ENCODE measurements at regions not wholly inside any gene's neighbourhood (a gene's known extent, or its start where the extent isn't known, plus 50 kb on each side); places are given as distances from the start of the nearest gene placed in this dataset.

DNA sequence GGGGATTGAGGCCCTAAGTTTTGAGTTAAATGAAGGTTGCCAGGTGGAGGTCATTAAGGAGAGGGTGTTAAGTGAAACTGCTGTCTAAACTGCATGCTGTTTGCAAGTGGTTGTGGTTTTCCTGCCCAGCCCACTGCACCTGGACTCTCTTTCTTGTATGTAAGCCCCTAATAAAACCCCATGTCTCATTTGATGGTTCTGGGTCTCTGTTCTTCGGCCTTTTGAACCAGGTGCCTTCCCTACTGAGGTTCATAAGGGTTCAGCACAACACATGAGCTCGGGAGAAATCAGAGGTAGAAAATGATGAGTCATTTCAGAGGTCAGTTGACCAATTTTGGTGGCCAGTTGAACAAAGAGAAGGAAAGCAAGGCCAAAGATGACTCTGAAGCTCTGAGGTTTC, 382.5 kb downstream of the RPS29 start:
- no peak for DNase-seq (ENCODE audit: low read depth)
- TF ChIP-seq, protein P1, sequence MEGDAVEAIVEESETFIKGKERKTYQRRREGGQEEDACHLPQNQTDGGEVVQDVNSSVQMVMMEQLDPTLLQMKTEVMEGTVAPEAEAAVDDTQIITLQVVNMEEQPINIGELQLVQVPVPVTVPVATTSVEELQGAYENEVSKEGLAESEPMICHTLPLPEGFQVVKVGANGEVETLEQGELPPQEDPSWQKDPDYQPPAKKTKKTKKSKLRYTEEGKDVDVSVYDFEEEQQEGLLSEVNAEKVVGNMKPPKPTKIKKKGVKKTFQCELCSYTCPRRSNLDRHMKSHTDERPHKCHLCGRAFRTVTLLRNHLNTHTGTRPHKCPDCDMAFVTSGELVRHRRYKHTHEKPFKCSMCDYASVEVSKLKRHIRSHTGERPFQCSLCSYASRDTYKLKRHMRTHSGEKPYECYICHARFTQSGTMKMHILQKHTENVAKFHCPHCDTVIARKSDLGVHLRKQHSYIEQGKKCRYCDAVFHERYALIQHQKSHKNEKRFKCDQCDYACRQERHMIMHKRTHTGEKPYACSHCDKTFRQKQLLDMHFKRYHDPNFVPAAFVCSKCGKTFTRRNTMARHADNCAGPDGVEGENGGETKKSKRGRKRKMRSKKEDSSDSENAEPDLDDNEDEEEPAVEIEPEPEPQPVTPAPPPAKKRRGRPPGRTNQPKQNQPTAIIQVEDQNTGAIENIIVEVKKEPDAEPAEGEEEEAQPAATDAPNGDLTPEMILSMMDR (IDR thresholded peaks at IDR 0.05; ENCODE audit: low read depth, low read length, missing control alignments) = no peak
- no peak overlapping the region for H3K4me3 ChIP-seq (ENCODE audit: low read depth, low read length)

DNA sequence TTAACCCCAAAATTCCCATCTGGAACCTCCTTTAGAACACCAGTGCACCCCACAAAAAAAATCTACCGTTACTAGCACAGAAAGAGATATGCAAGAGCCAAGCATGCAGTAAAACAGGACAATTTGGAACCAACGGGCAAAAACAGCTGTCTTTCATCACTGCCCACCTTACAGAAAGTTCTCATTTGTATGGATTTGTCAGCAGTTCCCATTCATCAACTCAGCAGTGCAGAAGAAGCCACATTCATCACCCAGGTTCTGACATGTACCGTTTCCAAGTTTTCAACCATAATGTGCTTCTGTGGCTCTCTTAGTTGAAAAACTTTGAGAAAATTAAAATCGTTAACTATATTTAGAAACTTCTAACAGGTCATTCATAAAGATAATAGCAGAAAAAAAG, 387.0 kb downstream of the RPS29 start:
- TF ChIP-seq, protein P1 (IDR thresholded peaks at IDR 0.05; ENCODE audit: low read depth, low read length, missing control alignments) = no peak
- no peak for DNase-seq (ENCODE audit: low read depth)
- H3K4me3 ChIP-seq (ENCODE audit: low read depth, low read length) = no peak overlapping the region

DNA sequence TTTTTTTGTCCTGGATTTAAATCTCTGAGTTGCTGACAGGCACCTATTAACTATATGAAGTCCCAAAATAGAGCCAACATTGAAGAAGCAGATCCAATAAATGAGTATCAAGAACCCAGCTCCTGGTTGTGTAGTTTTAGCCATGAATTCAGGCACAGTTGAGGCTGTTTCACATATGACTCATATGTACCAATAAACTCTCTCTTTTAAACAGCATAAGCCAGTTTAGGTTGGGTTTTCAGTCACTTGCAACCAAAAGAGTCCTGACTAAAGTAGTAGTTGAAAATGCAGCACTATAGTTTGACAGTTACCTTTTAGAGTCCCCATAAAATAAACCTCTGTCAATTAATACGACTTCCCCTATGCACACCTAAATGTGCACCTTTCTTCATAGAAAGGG, 389.9 kb downstream of the RPS29 start:
- no peak overlapping the region for H3K4me3 ChIP-seq (ENCODE audit: low read depth, low read length)
- TF ChIP-seq, protein P1 (IDR thresholded peaks at IDR 0.05; ENCODE audit: low read depth, low read length, missing control alignments) = no peak

DNA sequence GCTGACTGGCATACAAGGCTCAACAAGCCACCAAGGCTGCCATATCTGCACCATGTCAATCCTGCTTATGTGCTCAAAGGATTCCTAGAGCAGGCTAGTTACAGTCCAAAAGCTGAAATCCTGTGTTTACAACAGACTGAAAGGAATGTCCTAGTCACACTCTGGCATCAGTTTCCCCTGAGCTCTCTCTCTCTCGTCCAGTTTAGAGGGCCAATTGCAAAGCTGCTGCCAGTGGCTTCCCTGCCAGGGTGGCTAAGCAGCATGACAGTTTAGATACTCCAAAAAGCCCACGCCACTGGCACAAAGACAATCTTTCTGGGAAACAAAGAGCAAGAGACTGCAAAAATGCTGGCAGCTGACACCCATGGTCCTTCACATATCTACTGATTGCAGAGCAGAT, 392.1 kb downstream of the RPS29 start:
- TF ChIP-seq, protein P1 (IDR thresholded peaks at IDR 0.05; ENCODE audit: low read depth, low read length, missing control alignments) = no peak
- DNase-seq (ENCODE audit: low read depth) = no peak
- H3K4me3 ChIP-seq (ENCODE audit: low read depth, low read length) = no peak overlapping the region

More for the DNA sequence above, 389.9 kb downstream of the RPS29 start:
- no peak for DNase-seq (ENCODE audit: low read depth)

DNA sequence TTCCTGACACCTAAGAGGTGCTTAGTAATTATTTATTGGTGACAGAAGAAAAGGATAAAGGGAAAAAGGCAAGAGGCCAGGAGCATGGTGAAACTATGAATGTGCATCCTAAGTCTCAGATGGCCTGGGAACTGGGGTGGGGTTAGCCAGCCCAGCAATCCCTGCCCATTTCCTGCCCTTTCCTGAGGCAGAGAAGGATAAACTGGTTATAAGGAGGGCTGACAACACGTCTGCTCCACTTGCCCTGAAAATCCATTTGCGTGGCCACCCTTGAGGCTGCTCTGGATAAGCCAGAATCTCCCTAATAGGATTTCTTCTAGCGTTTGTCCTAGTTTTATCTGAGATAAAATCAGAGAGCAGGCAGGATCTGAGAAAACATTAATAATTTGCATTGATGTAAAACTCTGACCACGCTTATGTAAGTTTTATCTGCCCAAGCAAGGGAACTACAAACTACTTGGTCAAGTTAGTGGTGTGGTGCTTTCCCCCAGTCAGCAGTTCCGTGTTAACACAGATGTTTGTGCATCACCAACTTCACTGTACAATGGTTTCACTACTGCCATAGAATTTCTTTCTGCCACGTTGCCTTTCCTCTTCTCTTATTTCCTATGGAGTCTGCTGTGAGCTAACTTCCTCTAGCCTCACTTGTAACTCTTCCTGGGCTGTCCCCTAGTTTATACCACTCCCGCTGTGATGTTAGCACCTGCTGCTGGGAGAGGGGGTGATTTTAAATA, 392.7 kb downstream of the RPS29 start:
- DNase-seq (ENCODE audit: low read depth) = peak; percentile 27
- no peak overlapping the region for H3K4me3 ChIP-seq (ENCODE audit: low read depth, low read length)
- TF ChIP-seq, protein P1 (IDR thresholded peaks at IDR 0.05; ENCODE audit: low read depth, low read length, missing control alignments) = no peak

DNA sequence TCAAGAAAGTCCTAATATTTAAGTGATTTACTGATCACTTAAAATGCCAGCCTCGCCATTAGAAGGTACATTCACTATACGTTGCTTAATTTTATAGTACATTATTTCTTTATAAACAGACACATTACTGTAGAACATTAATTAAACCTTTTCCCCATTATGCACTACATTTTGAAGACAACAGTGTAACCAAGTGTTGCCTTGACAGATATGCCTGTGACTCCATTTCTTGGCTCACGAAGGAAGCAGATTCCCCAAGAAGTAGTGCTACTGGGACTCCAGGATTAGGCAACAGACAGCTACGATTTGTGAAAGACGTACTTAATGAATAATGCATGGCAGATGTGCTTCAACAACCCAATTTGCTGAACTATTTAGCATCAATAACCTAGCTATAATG, 394.8 kb downstream of the RPS29 start:
- no peak overlapping the region for H3K4me3 ChIP-seq (ENCODE audit: low read depth, low read length)
- TF ChIP-seq, protein P1 (IDR thresholded peaks at IDR 0.05; ENCODE audit: low read depth, low read length, missing control alignments) = no peak
- DNase-seq (ENCODE audit: low read depth) = no peak

DNA sequence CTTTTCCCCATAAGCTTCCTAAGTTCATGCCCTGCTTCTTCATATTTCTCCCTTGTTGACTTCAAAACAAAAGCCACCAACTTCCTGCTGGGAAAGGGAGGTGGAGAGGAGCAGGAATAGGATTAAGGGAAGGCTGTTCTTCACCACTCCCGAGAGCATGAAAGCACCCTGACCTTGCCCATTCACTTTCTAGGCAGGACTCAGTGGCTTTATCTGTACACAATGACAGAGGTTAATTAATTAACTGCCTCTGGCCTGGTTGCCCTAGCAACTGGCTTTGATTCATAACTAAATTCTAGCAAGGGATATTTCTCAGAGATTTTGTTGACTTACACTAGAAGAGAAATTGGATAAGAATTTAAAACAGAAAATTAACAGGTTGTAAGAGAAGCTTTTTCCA, 396.8 kb downstream of the RPS29 start:
- DNase-seq (ENCODE audit: low read depth) = no peak
- TF ChIP-seq, protein P1 (IDR thresholded peaks at IDR 0.05; ENCODE audit: low read depth, low read length, missing control alignments) = no peak
- H3K4me3 ChIP-seq (ENCODE audit: low read depth, low read length) = no peak overlapping the region

All from GM12864 (cell line).